Stimulated activated CD4-positive, alpha-beta T cell treated with anti-CD3 and anti-CD28 coated beads, Interleukin-1b, Interleukin-23, amount 100 ng/mL, for 24 hours (primary cell): ENCODE measurements at regions not wholly inside any gene's neighbourhood (a gene's known extent, or its start where the extent isn't known, plus 50 kb on each side); places are given as distances from the start of the nearest gene placed in this dataset.
A peak's percentile ranks its signal among the peaks of the same experiment; 100 is the strongest.

Source experiments
- DNase-seq, 4 experiments: peaks; one replicate each; pipeline ENCODE4 v3.0.0-alpha.2; 2020; ENCODE audit warnings: low read depth in 4 of 4, low spot score in 1 of 4

DNA sequence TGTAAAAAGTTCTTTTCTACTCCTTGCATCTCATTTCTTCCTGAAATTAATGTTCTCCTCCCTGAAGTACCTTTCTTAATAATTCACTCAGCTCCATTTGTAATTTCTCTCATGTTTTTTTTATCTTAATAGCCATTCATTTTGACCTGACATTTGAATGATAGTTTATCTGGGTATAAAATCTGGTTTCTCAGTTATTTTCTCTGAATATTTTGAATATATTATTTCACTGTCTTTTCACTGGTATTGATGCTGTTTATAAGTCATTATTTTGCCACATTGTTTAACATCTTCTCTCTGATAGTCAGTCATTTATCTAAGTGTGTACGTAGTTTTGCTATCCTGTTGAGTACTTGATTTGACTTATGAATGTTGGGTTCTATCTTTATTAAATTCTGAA lies 68.8 kb upstream of the ARHGAP18 start:
- DNase-seq, result no peak

DNA sequence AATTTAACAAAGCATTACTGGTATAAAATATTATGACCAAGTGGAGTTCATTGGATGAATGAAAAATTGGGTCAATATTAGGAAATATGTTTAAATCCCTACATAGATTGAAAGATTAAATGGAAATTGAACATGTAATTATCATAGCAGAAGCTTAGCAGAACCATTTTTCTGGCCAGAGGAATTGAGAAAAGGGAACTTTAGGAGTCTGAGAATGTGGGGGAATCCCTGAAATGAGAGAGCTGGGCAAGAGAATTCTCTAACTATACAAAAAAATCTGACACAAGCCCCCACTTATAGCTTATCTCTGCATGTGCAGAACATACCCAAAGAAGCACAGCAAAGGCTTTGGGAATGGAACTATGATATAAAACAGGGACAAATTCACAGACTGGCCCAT lies 67.4 kb upstream of the ARHGAP18 start:
- no peak for DNase-seq

GRCh38 chr6:129776542-129777330 lies 66.8 kb upstream of the ARHGAP18 start:
- no peak for DNase-seq

GRCh38 chr6:129774697-129775447 lies 64.9 kb upstream of the ARHGAP18 start:
- peak in 3 of 4 experiments; percentile 9 to 30 (median 26) for DNase-seq

- no peak for DNase-seq
Measured at GRCh38 chr6:129773304-129773703, 63.3 kb upstream of the ARHGAP18 start.

DNA sequence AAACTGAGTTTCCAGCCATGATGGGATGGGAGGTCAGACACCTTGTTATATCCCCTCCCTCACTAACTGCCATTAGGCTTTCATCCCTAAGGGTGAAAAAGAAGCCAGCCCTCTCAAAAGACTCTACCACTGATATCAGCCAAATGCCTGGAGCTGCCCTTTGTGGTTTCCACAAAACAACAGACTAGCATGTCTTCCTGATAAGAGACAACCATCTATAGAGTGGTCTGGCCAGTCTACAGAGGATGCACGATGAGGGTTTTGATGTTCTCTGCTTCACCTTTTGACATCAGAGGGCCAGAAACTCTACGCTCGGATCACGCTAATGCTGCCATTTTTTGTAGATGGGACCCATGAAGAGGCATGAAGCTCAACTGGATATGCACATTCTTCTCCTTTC lies 61.7 kb upstream of the ARHGAP18 start:
- DNase-seq, result no peak

- DNase-seq, result no peak
Measured at GRCh38 chr6:129767776-129768485, 58.0 kb upstream of the ARHGAP18 start.

- DNase-seq, result peak; percentile 21 to 56 (median 42)
Measured at GRCh38 chr6:129766959-129767728, 57.2 kb upstream of the ARHGAP18 start.

DNA sequence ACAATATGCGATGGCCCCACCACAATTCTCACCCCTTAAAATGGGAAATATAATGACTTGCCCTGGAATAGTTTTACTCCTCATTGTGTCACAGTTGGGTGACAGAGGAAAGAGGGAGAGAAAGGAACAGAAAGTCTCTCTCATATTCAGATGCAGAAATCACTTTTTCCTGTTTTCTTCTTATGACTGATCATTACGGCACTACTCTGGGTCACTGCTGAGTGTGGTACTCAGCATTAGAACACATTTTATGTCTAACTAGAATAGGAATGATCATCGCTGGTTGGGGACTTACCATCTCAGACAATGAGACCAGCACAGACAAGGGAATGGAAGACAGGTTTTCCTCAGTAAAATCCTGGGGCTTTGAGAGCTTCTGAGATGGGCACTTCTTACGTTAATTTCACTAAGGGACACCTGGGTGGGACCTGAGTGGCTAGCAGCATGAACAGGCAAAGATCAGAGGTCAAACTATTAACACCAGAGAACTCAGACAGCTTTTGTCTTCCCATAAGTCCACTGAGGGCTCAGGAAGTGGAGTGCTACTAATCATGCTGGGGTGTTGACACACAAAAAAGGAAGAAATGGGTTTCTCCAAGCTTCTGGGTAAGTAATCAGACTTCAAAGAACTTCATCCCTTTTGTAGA lies 54.9 kb upstream of the ARHGAP18 start:
- no peak for DNase-seq

DNA sequence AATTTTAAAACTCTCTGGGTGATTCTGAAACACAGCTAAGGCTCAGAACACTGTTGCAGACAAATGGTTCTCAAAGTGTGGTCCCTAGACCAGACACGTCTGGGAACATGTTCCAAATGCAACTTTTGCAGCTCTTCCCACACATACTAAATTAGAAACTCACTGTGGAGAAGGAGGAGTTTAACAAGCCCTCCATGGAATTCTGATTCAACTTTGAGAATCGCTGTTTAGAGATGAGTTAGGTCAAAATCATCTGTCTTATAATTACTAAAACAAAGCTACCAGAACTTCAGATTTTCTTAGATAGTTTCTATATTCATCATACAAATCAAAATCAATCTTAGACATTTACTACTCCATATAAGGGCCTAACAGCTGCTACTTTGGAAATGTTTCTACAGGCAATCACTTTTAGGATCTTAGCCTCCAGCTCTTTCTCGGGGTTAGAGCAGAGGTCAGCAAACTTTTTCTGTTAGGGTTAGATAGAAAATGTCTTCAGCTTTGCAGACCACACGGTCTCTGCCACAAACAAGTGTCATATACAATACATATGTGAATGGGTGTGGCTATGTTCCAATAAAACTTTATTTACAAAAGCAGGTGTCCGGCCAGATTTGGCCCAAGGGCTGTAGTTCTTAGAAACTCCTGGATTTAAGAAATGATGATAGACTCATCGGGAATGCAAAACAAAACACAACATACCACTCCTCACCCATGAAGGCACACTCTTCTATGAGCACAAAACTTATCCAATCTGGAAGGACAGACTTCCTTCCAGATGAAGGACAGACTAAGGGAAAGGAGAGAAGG lies 50.0 kb upstream of the ARHGAP18 start:
- DNase-seq, result no peak
